AG09319 (cell line): ENCODE measurements at regions not wholly inside any gene's neighbourhood (a gene's known extent, or its start where the extent isn't known, plus 50 kb on each side); places are given as distances from the start of the nearest gene placed in this dataset.

Source experiments
- DNase-seq: peaks from one replicate; pipeline ENCODE4 v3.0.0-alpha.2; 2010; ENCODE audit warnings: low read depth; ENCODE audit errors: extremely low read depth
- TF ChIP-seq, protein P1 (sequence below): IDR thresholded peaks from 2 replicates; pipeline ENCODE4 v1.5.1; 2011; ENCODE audit warnings: low read depth, mild to moderate bottlenecking, inconsistent platforms, low read length, moderate library complexity

DNA sequence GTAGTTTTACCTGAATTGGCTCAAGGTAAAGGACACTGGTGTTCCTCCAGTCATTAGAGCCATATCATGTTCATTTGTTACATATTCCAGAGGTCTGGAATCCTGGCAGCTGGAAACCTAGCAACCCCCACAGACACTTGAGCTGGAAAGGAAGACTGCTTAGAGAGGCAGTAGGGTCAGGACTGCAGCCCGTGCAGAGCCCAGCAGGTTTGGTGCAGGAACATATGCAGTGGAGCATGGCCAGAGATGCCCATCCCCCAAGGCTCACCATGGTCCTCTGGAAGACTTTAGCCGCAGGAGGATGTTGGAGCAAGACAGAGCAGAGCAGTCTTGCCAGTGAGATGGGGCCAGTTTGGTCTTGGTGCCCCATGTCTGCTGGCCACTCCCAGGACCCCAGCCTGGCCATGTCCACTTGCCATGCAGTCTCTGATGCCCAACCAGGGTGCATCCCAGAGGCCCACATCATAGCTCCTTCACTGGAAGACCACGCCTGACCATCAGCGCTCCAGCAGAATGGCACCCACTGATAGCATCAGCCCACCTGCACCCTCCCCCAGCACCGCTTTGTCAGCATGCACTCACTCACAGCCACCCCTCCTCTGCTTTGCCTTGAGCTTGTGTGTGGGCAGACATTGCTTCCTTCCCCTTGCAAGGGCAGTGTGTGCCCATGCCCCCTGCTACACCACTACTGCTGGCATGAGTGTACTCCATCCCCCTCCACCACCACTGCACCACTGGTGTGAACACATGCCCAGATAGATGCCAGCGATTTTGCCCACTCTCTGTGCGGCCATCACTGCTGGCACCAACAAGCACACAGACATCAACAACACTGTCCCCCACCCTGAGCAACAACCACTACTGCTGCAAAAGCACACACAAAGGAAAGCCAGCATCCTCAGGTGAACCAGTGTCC lies 190.3 kb upstream of the SPOCK3 start:
- TF ChIP-seq, protein P1, sequence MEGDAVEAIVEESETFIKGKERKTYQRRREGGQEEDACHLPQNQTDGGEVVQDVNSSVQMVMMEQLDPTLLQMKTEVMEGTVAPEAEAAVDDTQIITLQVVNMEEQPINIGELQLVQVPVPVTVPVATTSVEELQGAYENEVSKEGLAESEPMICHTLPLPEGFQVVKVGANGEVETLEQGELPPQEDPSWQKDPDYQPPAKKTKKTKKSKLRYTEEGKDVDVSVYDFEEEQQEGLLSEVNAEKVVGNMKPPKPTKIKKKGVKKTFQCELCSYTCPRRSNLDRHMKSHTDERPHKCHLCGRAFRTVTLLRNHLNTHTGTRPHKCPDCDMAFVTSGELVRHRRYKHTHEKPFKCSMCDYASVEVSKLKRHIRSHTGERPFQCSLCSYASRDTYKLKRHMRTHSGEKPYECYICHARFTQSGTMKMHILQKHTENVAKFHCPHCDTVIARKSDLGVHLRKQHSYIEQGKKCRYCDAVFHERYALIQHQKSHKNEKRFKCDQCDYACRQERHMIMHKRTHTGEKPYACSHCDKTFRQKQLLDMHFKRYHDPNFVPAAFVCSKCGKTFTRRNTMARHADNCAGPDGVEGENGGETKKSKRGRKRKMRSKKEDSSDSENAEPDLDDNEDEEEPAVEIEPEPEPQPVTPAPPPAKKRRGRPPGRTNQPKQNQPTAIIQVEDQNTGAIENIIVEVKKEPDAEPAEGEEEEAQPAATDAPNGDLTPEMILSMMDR: no peak

DNA sequence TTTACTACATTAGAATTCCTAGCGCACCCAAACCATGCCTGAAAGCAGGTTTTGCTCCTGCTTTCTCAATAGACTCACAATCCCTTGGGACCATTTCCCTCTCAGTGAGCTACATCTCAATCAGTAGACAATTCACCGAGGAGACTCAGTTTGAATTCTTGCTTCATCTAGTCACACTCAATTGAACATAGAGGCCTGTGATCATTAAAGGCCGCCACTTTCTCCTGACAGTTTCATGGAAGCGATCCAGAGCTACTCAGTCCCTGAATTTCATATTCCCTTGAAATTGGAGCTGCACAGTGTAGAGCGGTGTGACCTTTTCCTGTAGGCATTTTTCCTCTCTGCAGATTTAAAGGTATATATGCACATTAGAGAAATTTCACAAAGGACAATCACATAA lies 193.9 kb upstream of the SPOCK3 start:
- no peak for DNase-seq
- TF ChIP-seq, protein P1: no peak

More for the DNA sequence above, 190.3 kb upstream of the SPOCK3 start:
- DNase-seq: no peak

DNA sequence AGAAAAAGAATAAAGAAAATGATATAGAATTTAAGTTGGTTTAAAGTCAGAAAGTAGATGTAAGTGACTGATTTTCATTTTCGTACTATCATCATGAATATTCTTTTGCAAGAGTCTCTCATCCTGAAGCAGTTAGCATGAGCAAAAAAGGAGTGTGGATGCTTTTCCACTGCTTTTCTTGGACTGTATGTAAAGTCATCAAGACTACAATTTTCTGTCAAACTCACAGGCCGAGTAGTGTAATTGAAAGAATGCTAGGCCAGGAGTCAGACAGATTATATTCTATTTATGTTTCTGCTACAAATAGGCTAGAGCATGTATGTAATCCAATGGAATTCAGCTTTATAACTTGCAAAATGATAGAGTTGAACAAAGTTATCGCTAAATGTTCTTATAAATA lies 197.1 kb upstream of the SPOCK3 start:
- DNase-seq: no peak
- TF ChIP-seq, protein P1: no peak

DNA sequence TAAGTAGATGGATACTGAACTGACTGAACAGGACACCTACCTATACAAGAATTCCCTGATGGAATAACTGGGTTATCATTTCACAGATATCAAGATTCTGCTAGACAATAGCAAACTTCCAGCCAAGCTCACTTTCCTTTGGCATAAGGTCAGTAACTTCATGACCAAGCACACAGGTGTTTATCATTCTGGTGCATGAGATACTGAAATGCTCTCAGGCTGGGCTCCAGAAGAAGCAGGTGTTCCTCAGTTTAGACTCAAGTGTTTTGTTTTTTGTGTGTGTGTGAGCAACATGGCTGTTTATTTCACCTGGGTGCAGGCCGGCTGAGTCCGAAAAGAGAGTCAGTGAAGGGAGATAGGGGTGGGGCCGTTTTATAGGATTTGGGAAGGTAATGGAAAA lies 201.5 kb upstream of the SPOCK3 start:
- TF ChIP-seq, protein P1: no peak
- no peak for DNase-seq

DNA sequence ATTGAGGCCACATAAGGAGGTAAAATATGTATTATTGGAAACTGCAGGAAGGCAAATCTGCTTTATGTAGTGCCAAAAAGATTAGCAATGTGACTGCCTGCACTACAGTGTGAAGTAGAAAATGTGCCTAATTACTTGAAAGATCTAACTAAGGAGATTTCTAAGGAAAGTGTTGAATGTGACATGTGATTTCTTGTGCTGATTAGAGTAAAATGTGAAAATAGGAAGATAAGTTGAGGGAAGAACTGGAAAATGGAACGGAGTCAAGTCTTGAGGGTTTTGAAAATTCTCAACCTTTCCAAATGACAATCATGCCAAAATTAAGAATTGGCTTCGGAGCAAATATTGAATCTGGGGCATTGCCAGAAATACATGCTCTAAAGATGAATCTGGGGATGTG lies 209.5 kb upstream of the SPOCK3 start:
- TF ChIP-seq, protein P1: no peak
- no peak for DNase-seq

DNA sequence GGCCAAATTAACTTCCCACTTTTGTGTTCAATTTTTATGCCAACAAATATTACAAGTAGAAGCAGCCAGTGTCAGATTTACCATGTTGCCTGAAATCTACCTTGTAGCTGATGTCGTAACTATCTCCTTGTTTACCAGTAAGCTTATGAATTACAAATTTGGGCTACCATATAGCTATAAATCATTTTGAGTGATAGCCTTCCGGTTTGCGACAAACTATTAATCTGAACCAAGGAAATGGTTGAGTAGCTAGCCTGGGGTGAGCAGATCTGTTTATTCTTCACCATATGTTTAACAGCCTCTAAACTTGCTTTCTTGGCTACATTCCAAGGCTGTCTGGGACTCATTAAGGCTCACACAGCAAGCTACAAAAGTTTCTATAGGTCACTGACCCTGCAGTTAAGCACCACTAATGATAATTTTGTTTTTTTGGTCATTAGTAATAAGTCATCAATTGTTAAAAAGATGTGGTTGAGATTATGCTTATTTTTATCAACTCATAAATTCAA lies 218.7 kb upstream of the SPOCK3 start:
- DNase-seq: no peak

DNA sequence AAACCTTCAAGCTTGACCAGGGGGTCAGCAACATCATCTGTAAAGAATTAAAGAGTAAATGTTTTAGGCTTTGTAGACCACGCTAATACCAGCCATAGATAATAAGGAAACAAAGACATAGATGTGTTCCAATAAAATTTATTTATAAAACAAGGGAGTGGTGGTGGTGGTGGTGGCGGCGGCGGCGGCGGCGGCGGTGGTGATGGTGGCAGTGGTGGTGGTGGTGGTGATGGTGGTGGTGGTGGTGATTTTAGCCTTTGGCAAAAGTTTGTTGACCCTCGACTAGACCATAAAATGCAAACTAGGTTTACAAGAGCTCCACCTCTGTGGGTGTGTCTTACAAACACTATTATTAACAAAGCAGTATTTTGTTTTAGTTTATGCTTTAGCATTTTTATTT lies 222.3 kb upstream of the SPOCK3 start:
- no peak for DNase-seq
- TF ChIP-seq, protein P1: no peak

More for the DNA sequence above, 218.7 kb upstream of the SPOCK3 start:
- TF ChIP-seq, protein P1: no peak
